HCT116 (cell line): ENCODE measurements at regions not wholly inside any gene's neighbourhood (a gene's known extent, or its start where the extent isn't known, plus 50 kb on each side); places are given as distances from the start of the nearest gene placed in this dataset.

Experiments used
- ATAC-seq: fragments of 200-7000 bp; cut with Tn5 transposase; 2 replicates; pipeline ENCODE4 v1.9.1; 2020; ENCODE audit warnings: mild to moderate bottlenecking, moderate library complexity
- BruUV-seq: library from RNA; stranded (reverse); fragments of 400-500 nt; replicated peaks from 2 replicates; lab custom pipeline; 2021; lab: Mats Ljungman, UMichigan
- CTCF ChIA-PET: fragments of 300-600 bp; sonication (Branson Sonifier 250); formaldehyde crosslinking; loops from one replicate; lab custom pipeline; 2021; ENCODE audit warnings: antibody characterized with exemption; lab: Charles Lee
- POLR2A ChIA-PET: fragments of 300-600, 350-600 bp; sonication (Branson Sonifier 250); formaldehyde crosslinking; loops from one replicate; lab custom pipeline; 2021; ENCODE audit warnings: antibody characterized with exemption; lab: Charles Lee
- RAD21 ChIA-PET, 2 experiments: fragments of 300-600 bp; sonication (Branson Sonifier 250); formaldehyde crosslinking; loops; one replicate each; lab custom pipeline; 2023; ENCODE audit warnings: low total read pairs in 2 of 2; ENCODE audit not compliant: uncharacterized antibody in 2 of 2, unreplicated experiment in 2 of 2, low non-redundant PET in 1 of 2; lab: Charles Lee
- DNase-seq: peaks from one replicate; pipeline ENCODE4 v3.0.0-alpha.2; 2010; ENCODE audit warnings: low read depth, low spot score
- H2AFZ ChIP-seq: fragments of 200-600 bp; shearing (Covaris generic), sonication (generic); 2 replicates; pipeline ENCODE4 v1.6.1; 2017; ENCODE audit warnings: low read depth, mixed run types, mixed read lengths, antibody characterized with exemption, low read length; ENCODE audit not compliant: poor library complexity, severe bottlenecking
- H3K27ac ChIP-seq: 2 replicates; pipeline ENCODE4 v1.5.1; 2012; ENCODE audit warnings: low read depth, low read length
- H3K27me3 ChIP-seq: fragments of 200-600 bp; sonication (generic); 2 replicates; pipeline ENCODE4 v1.6.1; 2016; ENCODE audit warnings: mixed run types, low read length, mixed read lengths; ENCODE audit not compliant: insufficient read depth
- H3K36me3 ChIP-seq, 2 experiments: fragments of 200-500 bp in 1 of 2; fragments of 200-600 bp in 1 of 2; sonication (Bioruptor generic) in 1 of 2; sonication (generic) in 1 of 2; 2 replicates each; pipeline versions ENCODE4 v1.5.1 to v1.6.1; 2014 to 2016; ENCODE audit warnings: low read length in 2 of 2, inconsistent platforms in 1 of 2, mixed read lengths in 1 of 2, mixed run types in 1 of 2; ENCODE audit not compliant: insufficient read depth in 2 of 2, control insufficient read depth in 1 of 2
- H3K4me1 ChIP-seq, 2 experiments: fragments of 200-600 bp in 1 of 2; sonication (generic) in 1 of 2; 2 replicates each; pipeline versions ENCODE4 v1.5.1 to v1.6.1; 2012 to 2017; ENCODE audit warnings: low read length in 2 of 2, inconsistent platforms in 1 of 2, mild to moderate bottlenecking in 1 of 2, mixed read lengths in 1 of 2, mixed run types in 1 of 2, moderate library complexity in 1 of 2; ENCODE audit not compliant: insufficient read depth in 2 of 2, control insufficient read depth in 1 of 2
- H3K4me2 ChIP-seq: fragments of 200-600 bp; sonication (generic); 2 replicates; pipeline ENCODE4 v1.6.1; 2017; ENCODE audit warnings: mixed run types, low read length, mixed read lengths
- H3K4me3 ChIP-seq, 2 experiments: fragments of 200-600 bp in 1 of 2; sonication (generic) in 1 of 2; replicated peaks in 1 of 2; 2 replicates each; pipeline ENCODE4 v1.5.1; 2011 to 2016; ENCODE audit warnings: low read length in 2 of 2, control low read depth in 1 of 2, low read depth in 1 of 2, mild to moderate bottlenecking in 1 of 2, mixed read lengths in 1 of 2, mixed run types in 1 of 2
- H3K79me2 ChIP-seq: fragments of 200-600 bp; sonication (generic); 2 replicates; pipeline ENCODE4 v1.6.1; 2017; ENCODE audit warnings: mild to moderate bottlenecking, mixed run types, low read length, moderate library complexity, mixed read lengths; ENCODE audit not compliant: insufficient read depth
- H3K9ac ChIP-seq: fragments of 200-600 bp; sonication (generic); 2 replicates; pipeline ENCODE4 v1.6.1; 2016; ENCODE audit warnings: low read length, mixed read lengths
- H3K9me2 ChIP-seq: fragments of 200-600 bp; sonication (generic), shearing (Covaris generic); 2 replicates; pipeline ENCODE4 v1.6.1; 2017; ENCODE audit warnings: mixed run types, mild to moderate bottlenecking, moderate library complexity; ENCODE audit not compliant: insufficient read depth
- H3K9me3 ChIP-seq, 2 experiments: fragments of 200-500 bp in 1 of 2; fragments of 200-600 bp in 1 of 2; sonication (Bioruptor generic) in 1 of 2; sonication (generic) in 1 of 2; 2 replicates each; pipeline ENCODE4 v1.6.1; 2014 to 2017; ENCODE audit warnings: low read length in 2 of 2, mixed read lengths in 2 of 2, inconsistent platforms in 1 of 2, low read depth in 1 of 2, mild to moderate bottlenecking in 1 of 2, mixed run types in 1 of 2, moderate library complexity in 1 of 2; ENCODE audit not compliant: control insufficient read depth in 1 of 2, insufficient read depth in 1 of 2
- H4K20me1 ChIP-seq: fragments of 200-600 bp; sonication (generic), shearing (Covaris generic); 2 replicates; pipeline ENCODE4 v1.6.1; 2017; ENCODE audit warnings: mixed run types, mild to moderate bottlenecking, moderate library complexity; ENCODE audit not compliant: insufficient read depth
- CBX3 ChIP-seq: IDR thresholded peaks from 2 replicates; pipeline ENCODE4 v1.6.1; 2012; ENCODE audit warnings: low read depth
- CEBPB ChIP-seq: IDR thresholded peaks from 2 replicates; pipeline ENCODE4 v1.6.1; 2012; ENCODE audit warnings: low read depth
- EGR1 ChIP-seq: IDR thresholded peaks from 2 replicates; pipeline ENCODE4 v1.6.1; 2012; ENCODE audit warnings: low read depth
- ELF1 ChIP-seq: IDR thresholded peaks from 2 replicates; pipeline ENCODE4 v1.6.1; 2012; ENCODE audit warnings: low read depth, borderline replicate concordance
- EZH2 ChIP-seq: fragments of 200-600 bp; sonication (generic); IDR thresholded peaks from 2 replicates; pipeline ENCODE4 v1.6.1; 2017; ENCODE audit warnings: antibody characterized with exemption, mixed run types
- EZH2phosphoT487 ChIP-seq: fragments of 200-600 bp; IDR thresholded peaks from 2 replicates; pipeline ENCODE4 v1.6.1; 2018; ENCODE audit warnings: antibody characterized with exemption, borderline replicate concordance
- FOSL1 ChIP-seq: IDR thresholded peaks from 2 replicates; pipeline ENCODE4 v1.6.1; 2012; ENCODE audit warnings: low read depth
- JUND ChIP-seq: IDR thresholded peaks from 2 replicates; pipeline ENCODE4 v1.6.1; 2012
- POLR2A ChIP-seq: IDR thresholded peaks from 2 replicates; pipeline ENCODE4 v1.7.0; 2011; ENCODE audit warnings: borderline replicate concordance; ENCODE audit not compliant: insufficient read depth, insufficient read length; ENCODE audit errors: extremely low read depth
- RAD21 ChIP-seq: IDR thresholded peaks from 2 replicates; pipeline ENCODE4 v1.6.1; 2012; ENCODE audit warnings: low read depth, mild to moderate bottlenecking
- SIN3A ChIP-seq: IDR thresholded peaks from 2 replicates; pipeline ENCODE4 v1.6.1; 2012; ENCODE audit warnings: low read depth
- SP1 ChIP-seq: IDR thresholded peaks from 2 replicates; pipeline ENCODE4 v1.6.1; 2012; ENCODE audit warnings: low read depth
- SRF ChIP-seq: IDR thresholded peaks from 2 replicates; pipeline ENCODE4 v1.6.1; 2012; ENCODE audit warnings: low read depth
- TCF7L2 ChIP-seq: IDR thresholded peaks from 2 replicates; pipeline ENCODE4 v1.7.0; 2011; ENCODE audit warnings: borderline replicate concordance, inconsistent platforms; ENCODE audit not compliant: insufficient read depth, insufficient read length; ENCODE audit errors: extremely low read depth
- YY1 ChIP-seq: IDR thresholded peaks from 2 replicates; pipeline ENCODE4 v1.6.1; 2011; ENCODE audit warnings: low read length, low read depth, moderate library complexity, mild to moderate bottlenecking; ENCODE audit not compliant: insufficient replicate concordance; ENCODE audit errors: extremely low read depth
- ZFX ChIP-seq: fragments of 450-650 bp; IDR thresholded peaks from 2 replicates; pipeline ENCODE4 v1.6.1; 2017
- ZNF274 ChIP-seq: fragments of 200-500 bp; sonication (Bioruptor generic); IDR thresholded peaks from 2 replicates; pipeline ENCODE4 v1.6.1; 2014; ENCODE audit warnings: mild to moderate bottlenecking, low read depth, low read length, inconsistent platforms
- intact Hi-C: fragments of 100-400 bp; cut with micrococcal nuclease; formaldehyde crosslinking; loops from 2 replicates; pipeline ENCODE4 v1.10.0; 2022
- TF ChIP-seq, protein P1 (sequence below): IDR thresholded peaks from 2 replicates; pipeline ENCODE4 v1.6.1; 2012
- TF ChIP-seq, protein P2 (sequence below): IDR thresholded peaks from 2 replicates; pipeline ENCODE4 v1.6.1; 2012
- TF ChIP-seq, protein P3 (sequence below): IDR thresholded peaks from 2 replicates; pipeline ENCODE4 v1.6.1; 2012; ENCODE audit warnings: low read depth
- TF ChIP-seq, protein P4 (sequence below): IDR thresholded peaks from 2 replicates; pipeline ENCODE4 v1.6.1; 2011; ENCODE audit warnings: mild to moderate bottlenecking, low read length, moderate library complexity; ENCODE audit not compliant: insufficient replicate concordance; ENCODE audit errors: extremely low read depth

DNA sequence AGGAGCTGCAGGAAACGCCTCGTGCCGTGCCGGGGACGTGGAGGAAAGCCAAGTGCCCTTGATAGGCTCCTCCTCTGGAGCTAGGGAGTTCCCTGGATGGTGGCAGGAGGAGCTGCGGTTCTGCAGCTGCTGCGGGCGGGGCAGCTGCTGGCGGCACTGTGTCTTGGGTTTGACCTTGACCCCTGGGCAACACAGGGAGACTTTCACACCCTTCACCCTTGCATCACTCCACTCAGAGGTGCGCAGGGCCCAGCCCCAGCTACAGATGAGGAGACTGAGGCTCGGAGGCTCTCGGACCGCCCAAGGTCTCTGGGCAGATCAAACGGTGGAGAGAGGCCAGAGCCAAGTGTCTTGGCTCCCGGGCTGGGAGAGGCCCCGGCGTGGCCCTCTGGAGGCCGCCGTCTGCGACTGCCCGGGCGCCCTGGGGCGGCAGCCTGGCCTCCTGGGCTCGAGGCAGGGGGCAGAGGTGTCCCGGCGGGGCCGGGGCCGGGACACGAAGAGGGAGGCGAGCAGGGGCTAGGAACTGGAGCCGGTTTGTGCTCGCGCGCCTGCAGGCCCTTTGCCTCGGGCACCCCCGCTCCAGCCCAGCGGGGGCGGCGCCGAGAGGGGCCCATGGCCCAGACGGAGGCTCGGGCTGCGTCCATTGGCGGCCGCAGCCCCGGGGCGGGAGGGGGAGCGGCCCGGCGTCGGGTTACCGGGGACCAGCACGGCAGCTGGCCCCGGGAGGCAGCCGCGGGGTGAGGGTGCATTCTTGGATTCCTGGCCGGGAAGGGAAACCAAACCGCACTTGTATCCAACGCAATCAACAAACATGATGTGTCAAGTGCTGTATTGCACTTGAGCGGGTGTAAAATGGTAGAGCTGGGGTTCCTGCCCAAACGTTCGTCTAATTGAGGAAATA is 129.6 kb upstream of the SLC1A4 start:
- Histone ChIP-seq H3K27me3 (no peaks in the 10 kb centered on the region), H3K9me3 (peaks cover 0 to 11% of the 10 kb centered on the region in 2 experiments; a peak in 1 of 4 replicates), H3K4me3 (peak overlapping the region; percentile 34 to 47), H3K9ac (peak overlapping the region; percentile 67), H3K4me2 (peak overlapping the region; percentile 72), H3K9me2 (no peaks in the 10 kb centered on the region), H4K20me1 (no peaks in the 10 kb centered on the region), H3K79me2 (no peaks in the 10 kb centered on the region), H3K36me3 (no peaks in the 10 kb centered on the region), H3K27ac (peak overlapping the region; percentile 97), H2AFZ (no peak overlapping the region), H3K4me1 (peaks cover 42 to 83% of the 10 kb centered on the region in 2 experiments)
- no TSS peak for BruUV-seq
- peak; percentile 83 for ATAC-seq
- RAD21 ChIA-PET, result interaction anchor here (0.7 to 1.8 kb wide), 5 partner anchors 20 to 109 kb away, joined by 3 to 7 read pairs (median 6); no protein-coding TSS in a partner anchor
- CTCF ChIA-PET, result interaction anchor here (0.5 to 2.9 kb wide), 11 partner anchors 11 to 712 kb away, joined by 3 to 16 read pairs (median 5); partner anchors contain the start of genes AFTPH and SERTAD2
- DNase-seq, result peak; percentile 63
- POLR2A ChIA-PET, result interaction anchor here (0.9 to 3.3 kb wide), 11 partner anchors 11 to 213 kb away, joined by 3 to 47 read pairs (median 4); partner anchors contain the start of gene SERTAD2
- intact Hi-C loops, result loop anchor here (2.0 kb wide), 1 partner anchor 21 kb away; no protein-coding TSS in a partner anchor
- TF ChIP-seq ZNF274 (no peak), TCF7L2 (peak; percentile 83), CEBPB (no peak), JUND (no peak), EZH2 (no peak), YY1 (peak; percentile 64), POLR2A (peak; percentile 46), RAD21 (no peak), ELF1 (no peak), EZH2phosphoT487 (no peak), CBX3 (no peak), ZFX (peak; percentile 86), SIN3A (no peak), SRF (no peak), EGR1 (no peak), FOSL1 (no peak), SP1 (no peak)
- TF ChIP-seq, protein P1, sequence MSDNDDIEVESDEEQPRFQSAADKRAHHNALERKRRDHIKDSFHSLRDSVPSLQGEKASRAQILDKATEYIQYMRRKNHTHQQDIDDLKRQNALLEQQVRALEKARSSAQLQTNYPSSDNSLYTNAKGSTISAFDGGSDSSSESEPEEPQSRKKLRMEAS, result no peak
- TF ChIP-seq, protein P2, sequence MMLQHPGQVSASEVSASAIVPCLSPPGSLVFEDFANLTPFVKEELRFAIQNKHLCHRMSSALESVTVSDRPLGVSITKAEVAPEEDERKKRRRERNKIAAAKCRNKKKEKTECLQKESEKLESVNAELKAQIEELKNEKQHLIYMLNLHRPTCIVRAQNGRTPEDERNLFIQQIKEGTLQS, result no peak
- TF ChIP-seq, protein P3, sequence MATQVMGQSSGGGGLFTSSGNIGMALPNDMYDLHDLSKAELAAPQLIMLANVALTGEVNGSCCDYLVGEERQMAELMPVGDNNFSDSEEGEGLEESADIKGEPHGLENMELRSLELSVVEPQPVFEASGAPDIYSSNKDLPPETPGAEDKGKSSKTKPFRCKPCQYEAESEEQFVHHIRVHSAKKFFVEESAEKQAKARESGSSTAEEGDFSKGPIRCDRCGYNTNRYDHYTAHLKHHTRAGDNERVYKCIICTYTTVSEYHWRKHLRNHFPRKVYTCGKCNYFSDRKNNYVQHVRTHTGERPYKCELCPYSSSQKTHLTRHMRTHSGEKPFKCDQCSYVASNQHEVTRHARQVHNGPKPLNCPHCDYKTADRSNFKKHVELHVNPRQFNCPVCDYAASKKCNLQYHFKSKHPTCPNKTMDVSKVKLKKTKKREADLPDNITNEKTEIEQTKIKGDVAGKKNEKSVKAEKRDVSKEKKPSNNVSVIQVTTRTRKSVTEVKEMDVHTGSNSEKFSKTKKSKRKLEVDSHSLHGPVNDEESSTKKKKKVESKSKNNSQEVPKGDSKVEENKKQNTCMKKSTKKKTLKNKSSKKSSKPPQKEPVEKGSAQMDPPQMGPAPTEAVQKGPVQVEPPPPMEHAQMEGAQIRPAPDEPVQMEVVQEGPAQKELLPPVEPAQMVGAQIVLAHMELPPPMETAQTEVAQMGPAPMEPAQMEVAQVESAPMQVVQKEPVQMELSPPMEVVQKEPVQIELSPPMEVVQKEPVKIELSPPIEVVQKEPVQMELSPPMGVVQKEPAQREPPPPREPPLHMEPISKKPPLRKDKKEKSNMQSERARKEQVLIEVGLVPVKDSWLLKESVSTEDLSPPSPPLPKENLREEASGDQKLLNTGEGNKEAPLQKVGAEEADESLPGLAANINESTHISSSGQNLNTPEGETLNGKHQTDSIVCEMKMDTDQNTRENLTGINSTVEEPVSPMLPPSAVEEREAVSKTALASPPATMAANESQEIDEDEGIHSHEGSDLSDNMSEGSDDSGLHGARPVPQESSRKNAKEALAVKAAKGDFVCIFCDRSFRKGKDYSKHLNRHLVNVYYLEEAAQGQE, result no peak
- TF ChIP-seq, protein P4, sequence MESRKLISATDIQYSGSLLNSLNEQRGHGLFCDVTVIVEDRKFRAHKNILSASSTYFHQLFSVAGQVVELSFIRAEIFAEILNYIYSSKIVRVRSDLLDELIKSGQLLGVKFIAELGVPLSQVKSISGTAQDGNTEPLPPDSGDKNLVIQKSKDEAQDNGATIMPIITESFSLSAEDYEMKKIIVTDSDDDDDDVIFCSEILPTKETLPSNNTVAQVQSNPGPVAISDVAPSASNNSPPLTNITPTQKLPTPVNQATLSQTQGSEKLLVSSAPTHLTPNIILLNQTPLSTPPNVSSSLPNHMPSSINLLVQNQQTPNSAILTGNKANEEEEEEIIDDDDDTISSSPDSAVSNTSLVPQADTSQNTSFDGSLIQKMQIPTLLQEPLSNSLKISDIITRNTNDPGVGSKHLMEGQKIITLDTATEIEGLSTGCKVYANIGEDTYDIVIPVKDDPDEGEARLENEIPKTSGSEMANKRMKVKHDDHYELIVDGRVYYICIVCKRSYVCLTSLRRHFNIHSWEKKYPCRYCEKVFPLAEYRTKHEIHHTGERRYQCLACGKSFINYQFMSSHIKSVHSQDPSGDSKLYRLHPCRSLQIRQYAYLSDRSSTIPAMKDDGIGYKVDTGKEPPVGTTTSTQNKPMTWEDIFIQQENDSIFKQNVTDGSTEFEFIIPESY, result no peak
